Adrenal gland (tissue), 9 donors: ENCODE measurements at regions not wholly inside any gene's neighbourhood (a gene's known extent, or its start where the extent isn't known, plus 50 kb on each side); places are given as distances from the start of the nearest gene placed in this dataset.

ENCODE experiments used
- DNase-seq, 7 donors: peaks; one replicate each; pipeline ENCODE4 v3.0.0-alpha.2; 2019 to 2020
- H3K27ac ChIP-seq, 5 donors: fragments of 200-600 bp; sonication (generic) in 4 of 5; 1 replicate in 3 of 5; 2 replicates in 2 of 5; pipeline versions ENCODE4 v1.5.1 to v1.8.0; 2016 to 2020; ENCODE audit warnings: mild to moderate bottlenecking in 1 of 5
- H3K27me3 ChIP-seq: fragments of 200-600 bp; 2 replicates; pipeline ENCODE4 v1.8.0; 2021
- H3K36me3 ChIP-seq, 2 donors: fragments of 200-600 bp; replicated peaks in 1 of 2; 1 replicate in 1 of 2; 2 replicates in 1 of 2; pipeline versions ENCODE4 v1.5.1 to v1.8.0; 2018 to 2022
- H3K4me1 ChIP-seq, 2 donors: fragments of 200-600 bp; replicated peaks in 1 of 2; 1 replicate in 1 of 2; 2 replicates in 1 of 2; pipeline versions ENCODE4 v1.5.1 to v1.8.0; 2018 to 2021
- H3K4me3 ChIP-seq, 4 donors: fragments of 200-600 bp; sonication (generic) in 3 of 4; one replicate each; pipeline ENCODE4 v1.5.1; 2016 to 2018
- H3K9me3 ChIP-seq, 3 donors: fragments of 200-600 bp; sonication (generic) in 1 of 3; replicated peaks in 1 of 3; 1 replicate in 2 of 3; 2 replicates in 1 of 3; pipeline versions ENCODE4 v1.5.1 to v1.8.0; 2016 to 2021
- POLR2A ChIP-seq, 2 donors: fragments of 450-650 bp; IDR thresholded peaks; one replicate each; pipeline ENCODE4 v1.6.1; 2017; ENCODE audit warnings: antibody characterized with exemption in 2 of 2, mild to moderate bottlenecking in 2 of 2, moderate library complexity in 1 of 2
- WGBS, 4 donors: extraction: QIAGEN DNeasy Blood & Tissue Kit in 2 of 4; methylation state at CpG; one replicate each; pipeline versions ENCODE4 v1.1.5 to v1.1.7; 2013 to 2017; 5-methylcytosine and 5-hydroxymethylcytosine counted together
- intact Hi-C, 2 donors: fragments of 100-400 bp; cut with DNase I; formaldehyde crosslinking; loops; one replicate each; pipeline versions ENCODE4 v1.14.1 to v1.15.0; 2022 to 2023
- TF ChIP-seq, protein P1 (sequence below), 6 experiments: fragments of 450-650 bp in 4 of 6; fragments of 200-600 bp in 2 of 6; sonication (generic) in 1 of 6; IDR thresholded peaks; 1 replicate in 5 of 6; 2 replicates in 1 of 6; pipeline versions ENCODE4 v1.5.1 to v1.8.0; 2016 to 2021; ENCODE audit warnings: antibody characterized with exemption in 6 of 6, mild to moderate bottlenecking in 2 of 6, moderate library complexity in 1 of 6
- donor health status: healthy with polysubstance abuse.
- donor health status: Bipolar disorder and iron deficiency.
- donor health status: DM: yes; HTN: yes; CAD: no.
- donor health status: DM: no; HTN: no; CAD: no.
- donor health status: DM: no; HTN: no; CAD: no.

DNA sequence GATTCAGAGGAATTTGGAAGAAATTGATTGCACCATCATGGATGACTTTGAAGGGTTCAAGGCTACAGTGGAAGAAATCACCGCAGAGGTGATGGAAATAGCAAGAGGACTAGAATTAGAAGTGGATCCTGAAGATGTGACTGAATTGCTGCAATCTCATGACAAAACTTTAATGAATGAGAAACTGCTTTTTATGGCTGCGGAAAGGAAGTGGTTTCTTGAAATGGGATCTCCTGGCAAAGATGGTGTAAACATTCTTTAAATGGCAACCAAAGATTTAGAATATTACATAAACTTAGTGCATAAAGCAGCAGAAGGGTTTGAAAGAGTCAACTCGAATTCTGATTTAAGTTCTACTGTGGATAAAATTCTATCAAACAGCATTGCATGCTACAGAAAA is 698.6 kb downstream of the PLA2G4A start:
- no peaks in the 10 kb centered on the region for H3K36me3 ChIP-seq
- WGBS, 4 donors: 60 to 72% (median 66%) methylated on average over 3 of the region's 3 CpGs
- H3K27me3 ChIP-seq: no peaks in the 10 kb centered on the region
- H3K9me3 ChIP-seq: no peaks in the 10 kb centered on the region
- no peak overlapping the region for H3K4me3 ChIP-seq
- DNase-seq: no peak
- H3K4me1 ChIP-seq: no peaks in the 10 kb centered on the region
- H3K27ac ChIP-seq: no peak overlapping the region
- no peak for TF ChIP-seq POLR2A (IDR thresholded peaks at IDR 0.05)
- TF ChIP-seq, protein P1, sequence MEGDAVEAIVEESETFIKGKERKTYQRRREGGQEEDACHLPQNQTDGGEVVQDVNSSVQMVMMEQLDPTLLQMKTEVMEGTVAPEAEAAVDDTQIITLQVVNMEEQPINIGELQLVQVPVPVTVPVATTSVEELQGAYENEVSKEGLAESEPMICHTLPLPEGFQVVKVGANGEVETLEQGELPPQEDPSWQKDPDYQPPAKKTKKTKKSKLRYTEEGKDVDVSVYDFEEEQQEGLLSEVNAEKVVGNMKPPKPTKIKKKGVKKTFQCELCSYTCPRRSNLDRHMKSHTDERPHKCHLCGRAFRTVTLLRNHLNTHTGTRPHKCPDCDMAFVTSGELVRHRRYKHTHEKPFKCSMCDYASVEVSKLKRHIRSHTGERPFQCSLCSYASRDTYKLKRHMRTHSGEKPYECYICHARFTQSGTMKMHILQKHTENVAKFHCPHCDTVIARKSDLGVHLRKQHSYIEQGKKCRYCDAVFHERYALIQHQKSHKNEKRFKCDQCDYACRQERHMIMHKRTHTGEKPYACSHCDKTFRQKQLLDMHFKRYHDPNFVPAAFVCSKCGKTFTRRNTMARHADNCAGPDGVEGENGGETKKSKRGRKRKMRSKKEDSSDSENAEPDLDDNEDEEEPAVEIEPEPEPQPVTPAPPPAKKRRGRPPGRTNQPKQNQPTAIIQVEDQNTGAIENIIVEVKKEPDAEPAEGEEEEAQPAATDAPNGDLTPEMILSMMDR (IDR thresholded peaks at IDR 0.05): no peak
- intact Hi-C loops: no loop called here

DNA sequence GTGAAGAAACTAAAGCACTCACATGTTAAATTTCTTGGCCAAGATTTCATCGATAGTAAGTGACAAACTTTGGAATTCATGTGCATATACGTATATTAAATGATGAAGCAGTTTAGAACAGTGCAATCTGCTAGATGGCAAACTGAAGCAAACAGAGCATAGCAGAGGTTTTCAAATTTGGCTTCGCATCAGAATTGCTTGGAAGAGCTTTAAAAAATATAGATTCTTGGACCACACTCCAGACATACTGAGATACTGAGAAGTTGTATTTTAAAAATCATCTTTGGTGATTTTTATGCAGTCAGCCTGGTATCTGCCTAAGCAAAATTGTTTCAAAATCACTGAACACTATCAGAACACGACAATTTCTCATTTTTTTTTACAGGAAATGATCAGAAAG is 709.2 kb downstream of the PLA2G4A start:
- Histone ChIP-seq H3K9me3 (no peaks in the 10 kb centered on the region), H3K27ac (no peak overlapping the region), H3K4me1 (no peaks in the 10 kb centered on the region), H3K36me3 (no peaks in the 10 kb centered on the region), H3K27me3 (no peaks in the 10 kb centered on the region), H3K4me3 (no peak overlapping the region)
- no peak for TF ChIP-seq POLR2A (IDR thresholded peaks at IDR 0.05)
- TF ChIP-seq, protein P1 (IDR thresholded peaks at IDR 0.05): no peak
- intact Hi-C loops: no loop called here
- WGBS, 4 donors: 44 to 58% (median 57%) methylated on average over 4 of the region's 4 CpGs
- DNase-seq: no peak

DNA sequence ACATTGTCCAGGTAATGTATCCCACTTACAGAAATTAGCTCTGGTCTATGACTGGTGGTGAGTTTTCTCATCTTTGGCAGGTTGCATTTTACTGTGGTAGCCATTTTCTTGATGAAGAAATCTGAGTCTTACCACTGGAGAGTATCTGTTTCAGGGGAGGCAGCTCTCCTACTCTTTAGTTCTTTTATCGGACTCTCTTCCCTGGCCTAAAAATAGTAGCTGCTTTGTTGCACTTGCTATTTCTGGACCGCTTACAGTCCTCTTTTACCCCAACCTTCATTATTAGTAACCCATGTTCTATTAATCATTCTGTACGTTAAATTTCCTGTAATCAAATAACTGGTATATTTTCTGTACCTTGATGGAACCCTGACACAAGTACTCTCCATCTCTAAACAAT is 720.8 kb downstream of the PLA2G4A start:
- H3K36me3 ChIP-seq: no peaks in the 10 kb centered on the region
- no peak overlapping the region for H3K27ac ChIP-seq
- WGBS, 4 donors: 63 to 77% (median 71%) methylated on average over 3 of the region's 3 CpGs
- intact Hi-C loops: no loop called here
- TF ChIP-seq, protein P1 (IDR thresholded peaks at IDR 0.05): no peak
- no peak for TF ChIP-seq POLR2A (IDR thresholded peaks at IDR 0.05)
- H3K9me3 ChIP-seq: no peaks in the 10 kb centered on the region
- no peaks in the 10 kb centered on the region for H3K27me3 ChIP-seq
- DNase-seq: no peak
- no peak overlapping the region for H3K4me3 ChIP-seq
- H3K4me1 ChIP-seq: no peaks in the 10 kb centered on the region

DNA sequence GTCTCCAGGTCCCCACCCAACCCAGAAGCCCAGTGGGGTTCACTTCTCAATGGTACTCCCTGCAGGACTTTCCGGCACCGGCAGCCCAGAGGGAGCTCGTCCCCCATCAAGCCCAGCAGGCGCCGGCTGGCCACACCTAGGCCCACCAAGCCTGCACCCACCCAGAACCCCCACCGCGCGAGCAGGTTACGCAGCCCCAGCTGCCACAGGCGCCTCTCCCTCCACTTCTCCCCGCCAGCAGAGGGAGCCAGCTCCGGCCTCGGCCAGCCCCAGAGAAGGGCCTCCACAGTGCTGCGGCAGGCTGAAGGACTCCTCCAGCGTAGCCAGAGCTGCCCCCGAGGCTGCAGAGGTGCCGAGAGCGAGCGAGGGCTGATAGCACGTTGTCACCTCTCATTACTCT is 722.3 kb downstream of the PLA2G4A start:
- no peaks in the 10 kb centered on the region for H3K36me3 ChIP-seq
- H3K27me3 ChIP-seq: no peaks in the 10 kb centered on the region
- TF ChIP-seq, protein P1 (IDR thresholded peaks at IDR 0.05): no peak
- no peak for TF ChIP-seq POLR2A (IDR thresholded peaks at IDR 0.05)
- no peaks in the 10 kb centered on the region for H3K9me3 ChIP-seq
- H3K4me3 ChIP-seq: no peak overlapping the region
- 90 to 96% (median 92%) methylated on average over 7 to 20 of the region's 20 CpGs for WGBS, 4 donors
- no peak overlapping the region for H3K27ac ChIP-seq
- intact Hi-C loops: no loop called here
- DNase-seq: no peak
- H3K4me1 ChIP-seq: no peaks in the 10 kb centered on the region
